Brain microvascular endothelial cell (primary cell): ENCODE measurements at regions not wholly inside any gene's neighbourhood (a gene's known extent, or its start where the extent isn't known, plus 50 kb on each side); places are given as distances from the start of the nearest gene placed in this dataset.
A peak's percentile ranks its signal among the peaks of the same experiment; 100 is the strongest.

Source experiments
- DNase-seq: peaks from one replicate; pipeline ENCODE4 v3.0.0-alpha.2; 2020
- H3K27ac ChIP-seq: fragments of 250-450 bp; sonication (Bioruptor Pico); 2 replicates; pipeline ENCODE4 v1.5.1; 2020; ENCODE audit warnings: mild to moderate bottlenecking, moderate library complexity
- H3K27me3 ChIP-seq: fragments of 250-450 bp; sonication (Bioruptor Pico); replicated peaks from 2 replicates; pipeline ENCODE4 v1.5.1; 2020; ENCODE audit warnings: mild to moderate bottlenecking
- H3K36me3 ChIP-seq: fragments of 250-450 bp; sonication (Bioruptor Pico); replicated peaks from 2 replicates; pipeline ENCODE4 v1.5.1; 2020; ENCODE audit warnings: mild to moderate bottlenecking
- H3K4me3 ChIP-seq: 2 replicates; pipeline ENCODE4 v1.5.1; 2011; ENCODE audit warnings: low read depth, mild to moderate bottlenecking, control low read depth, low read length, moderate library complexity
- in situ Hi-C: cut with HindIII; loops from 2 replicates; pipeline ENCODE4 v1.10.0; 2017; ENCODE audit warnings: low sequenced_read_pairs, low pct_ligation_motif_present
- TF ChIP-seq, protein P1 (sequence below): IDR thresholded peaks from 2 replicates; pipeline ENCODE4 v1.5.1; 2011; ENCODE audit warnings: low read depth, mild to moderate bottlenecking, moderate library complexity, low read length, control low read depth, inconsistent platforms; ENCODE audit errors: missing control alignments

DNA sequence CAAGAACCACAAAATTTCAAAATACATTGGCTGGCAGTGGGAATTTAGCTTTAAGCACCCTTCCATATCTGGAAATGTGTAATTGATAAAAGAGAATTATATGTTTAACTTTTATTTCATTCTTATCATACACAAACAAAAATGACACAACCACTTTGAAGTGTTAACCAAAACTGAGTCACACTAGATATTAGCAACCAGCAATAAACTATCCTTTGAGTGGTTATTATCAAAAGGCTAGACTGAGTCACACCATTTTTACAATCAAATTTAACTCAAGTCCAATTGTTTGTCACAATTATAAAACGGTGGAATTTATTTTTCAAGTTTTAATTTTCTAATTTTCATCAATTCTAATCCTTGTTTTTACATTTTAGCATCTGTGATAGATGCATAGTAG lies 121.7 kb downstream of the LIG4 start:
- DNase-seq, result no peak
- in situ Hi-C loops, result no loop called here
- H3K27ac ChIP-seq, result no peak overlapping the region
- no peaks in the 10 kb centered on the region for H3K27me3 ChIP-seq
- TF ChIP-seq, protein P1, sequence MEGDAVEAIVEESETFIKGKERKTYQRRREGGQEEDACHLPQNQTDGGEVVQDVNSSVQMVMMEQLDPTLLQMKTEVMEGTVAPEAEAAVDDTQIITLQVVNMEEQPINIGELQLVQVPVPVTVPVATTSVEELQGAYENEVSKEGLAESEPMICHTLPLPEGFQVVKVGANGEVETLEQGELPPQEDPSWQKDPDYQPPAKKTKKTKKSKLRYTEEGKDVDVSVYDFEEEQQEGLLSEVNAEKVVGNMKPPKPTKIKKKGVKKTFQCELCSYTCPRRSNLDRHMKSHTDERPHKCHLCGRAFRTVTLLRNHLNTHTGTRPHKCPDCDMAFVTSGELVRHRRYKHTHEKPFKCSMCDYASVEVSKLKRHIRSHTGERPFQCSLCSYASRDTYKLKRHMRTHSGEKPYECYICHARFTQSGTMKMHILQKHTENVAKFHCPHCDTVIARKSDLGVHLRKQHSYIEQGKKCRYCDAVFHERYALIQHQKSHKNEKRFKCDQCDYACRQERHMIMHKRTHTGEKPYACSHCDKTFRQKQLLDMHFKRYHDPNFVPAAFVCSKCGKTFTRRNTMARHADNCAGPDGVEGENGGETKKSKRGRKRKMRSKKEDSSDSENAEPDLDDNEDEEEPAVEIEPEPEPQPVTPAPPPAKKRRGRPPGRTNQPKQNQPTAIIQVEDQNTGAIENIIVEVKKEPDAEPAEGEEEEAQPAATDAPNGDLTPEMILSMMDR, result no peak
- H3K36me3 ChIP-seq, result no peaks in the 10 kb centered on the region
- H3K4me3 ChIP-seq, result no peak overlapping the region

DNA sequence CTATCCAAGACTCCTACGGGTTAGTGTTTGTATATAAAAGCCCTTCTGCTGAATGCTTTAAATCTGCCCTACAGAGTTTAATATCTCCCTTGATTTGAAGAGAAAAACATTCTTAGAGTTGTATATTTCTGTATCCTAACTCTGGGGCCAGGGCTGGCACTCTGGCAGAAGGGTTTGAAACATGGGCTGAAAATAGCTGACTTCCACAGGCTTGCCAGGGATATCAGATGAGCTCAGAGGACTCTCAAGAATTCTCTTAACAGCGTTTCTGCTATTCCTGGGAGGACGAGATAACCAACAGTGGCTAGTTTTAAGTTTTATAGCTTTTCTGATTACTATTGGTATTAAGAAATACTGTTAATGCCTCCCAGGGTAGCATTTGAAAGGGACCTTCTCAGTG lies 127.5 kb downstream of the LIG4 start:
- H3K27me3 ChIP-seq, result no peaks in the 10 kb centered on the region
- TF ChIP-seq, protein P1, result no peak
- in situ Hi-C loops, result no loop called here
- no peak overlapping the region for H3K4me3 ChIP-seq
- no peak overlapping the region for H3K27ac ChIP-seq
- H3K36me3 ChIP-seq, result no peaks in the 10 kb centered on the region
- no peak for DNase-seq

DNA sequence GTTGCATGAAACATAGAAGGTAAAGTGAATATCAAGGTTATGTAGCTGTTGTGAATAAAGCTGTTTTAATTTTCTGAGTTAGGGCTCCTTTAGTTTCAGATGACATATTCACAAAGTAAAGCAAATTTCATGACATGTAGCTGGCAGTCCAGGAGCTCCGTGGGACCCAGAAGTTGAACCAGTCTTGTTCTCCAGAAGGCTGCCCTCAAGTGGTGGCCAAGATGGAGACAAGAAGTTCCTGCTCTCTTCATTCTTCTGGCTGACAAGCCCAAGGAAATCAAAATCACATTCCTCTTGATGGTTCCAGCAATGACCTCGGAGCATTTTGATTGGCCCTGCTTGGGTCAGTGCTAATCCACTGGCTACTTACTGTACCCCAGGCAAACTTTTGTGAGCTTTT lies 128.7 kb downstream of the LIG4 start:
- H3K27ac ChIP-seq, result no peak overlapping the region
- H3K27me3 ChIP-seq, result no peaks in the 10 kb centered on the region
- in situ Hi-C loops, result no loop called here
- TF ChIP-seq, protein P1, result peak; percentile 49
- no peak overlapping the region for H3K4me3 ChIP-seq
- peak; percentile 0 for DNase-seq
- H3K36me3 ChIP-seq, result no peaks in the 10 kb centered on the region

DNA sequence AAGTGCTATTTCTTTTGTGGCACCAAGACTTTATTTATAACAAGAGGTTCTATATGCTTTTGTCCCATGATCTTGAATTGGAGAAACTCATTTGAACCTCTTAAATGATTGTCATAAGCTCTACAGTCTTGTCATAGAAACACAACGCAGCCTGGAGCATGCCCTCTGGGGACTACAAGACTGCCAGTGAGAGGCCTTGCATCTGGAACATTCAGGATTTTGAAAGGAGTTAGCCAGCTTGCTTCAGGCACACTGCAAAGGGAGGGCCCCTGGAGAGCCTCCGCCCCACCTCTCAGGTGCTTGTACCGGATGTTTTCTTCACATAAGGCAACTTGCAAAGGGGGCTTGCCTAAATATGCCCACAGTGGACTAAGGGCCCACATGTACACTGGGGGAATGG lies 130.5 kb downstream of the LIG4 start:
- in situ Hi-C loops, result no loop called here
- Histone ChIP-seq H3K27ac (no peak overlapping the region), H3K27me3 (no peaks in the 10 kb centered on the region), H3K4me3 (no peak overlapping the region), H3K36me3 (no peaks in the 10 kb centered on the region)
- TF ChIP-seq, protein P1, result no peak
- no peak for DNase-seq

DNA sequence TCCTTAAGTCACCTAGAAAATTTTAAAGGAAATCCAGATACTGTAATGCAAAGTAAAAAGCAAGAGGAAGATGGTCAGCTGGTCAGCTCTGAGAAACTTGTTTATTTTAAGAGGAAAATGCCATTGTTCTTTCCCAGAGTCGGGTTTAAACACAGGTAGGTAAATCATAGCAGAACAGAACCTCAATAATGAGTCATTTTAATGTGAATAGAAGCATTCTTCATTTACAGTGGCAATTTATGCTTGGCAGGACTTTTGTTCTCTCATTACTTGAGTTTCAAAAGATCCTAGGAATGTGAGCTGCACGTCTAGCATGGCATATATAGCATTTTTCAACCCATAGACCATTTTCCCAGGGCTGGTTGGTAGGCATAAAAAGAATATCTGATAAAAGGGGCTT lies 132.3 kb downstream of the LIG4 start:
- Histone ChIP-seq H3K27ac (no peak overlapping the region), H3K27me3 (no peaks in the 10 kb centered on the region), H3K36me3 (no peaks in the 10 kb centered on the region), H3K4me3 (no peak overlapping the region)
- DNase-seq, result no peak
- in situ Hi-C loops, result no loop called here
- TF ChIP-seq, protein P1, result no peak

DNA sequence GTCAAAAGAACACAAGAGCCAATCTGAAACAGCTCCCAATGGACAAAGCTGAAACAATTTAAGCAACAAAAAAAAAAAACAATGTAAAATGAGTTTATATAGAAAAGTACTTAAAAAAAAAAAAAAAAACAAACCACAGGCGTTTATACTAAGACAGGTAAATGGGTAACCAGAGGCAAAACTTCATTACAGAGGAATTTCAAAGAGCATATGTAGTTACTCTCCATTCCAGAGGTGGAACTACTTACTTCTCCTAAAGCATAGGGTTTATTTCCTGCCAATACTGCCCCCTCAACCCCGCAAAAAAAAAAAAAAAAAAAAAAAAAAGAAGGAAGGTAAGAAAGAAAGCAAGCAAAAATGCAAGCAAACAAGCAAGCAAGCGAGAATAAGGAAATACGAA lies 132.9 kb downstream of the LIG4 start:
- DNase-seq, result no peak
- in situ Hi-C loops, result no loop called here
- H3K27ac ChIP-seq, result no peak overlapping the region
- H3K4me3 ChIP-seq, result no peak overlapping the region
- H3K36me3 ChIP-seq, result no peaks in the 10 kb centered on the region
- TF ChIP-seq, protein P1, result no peak
- H3K27me3 ChIP-seq, result no peaks in the 10 kb centered on the region
